ENCODE measurements at regions not wholly inside any gene's neighbourhood (a gene's known extent, or its start where the extent isn't known, plus 50 kb on each side); places are given as distances from the start of the nearest gene placed in this dataset.

DNA sequence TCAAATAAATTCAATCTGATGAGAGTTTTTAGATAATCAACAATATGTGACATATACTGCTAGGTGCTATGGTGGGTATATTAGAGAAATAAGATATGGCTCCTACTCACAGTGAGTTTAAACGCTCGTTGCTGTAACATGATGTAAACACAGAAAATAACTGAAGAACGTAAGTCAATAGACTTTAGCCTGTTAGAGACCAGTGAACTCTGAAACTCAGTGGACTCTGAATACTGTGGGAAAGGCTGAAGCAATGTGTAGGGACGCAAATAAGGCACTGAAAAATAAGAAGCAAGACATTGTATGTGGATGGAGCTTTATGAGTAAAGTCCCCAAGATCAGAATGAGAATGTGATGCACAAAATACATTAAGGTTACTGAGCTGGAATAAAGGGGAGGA is 431.6 kb downstream of the TFAP2B start:
- TF ChIP-seq USF2 (IDR thresholded peaks at IDR 0.05; ENCODE audit: low read depth, low read length) (no peak), USF2 (CRISPR knock-in tag; IDR thresholded peaks at IDR 0.05; ENCODE audit: borderline replicate concordance) (no peak), SALL2 (CRISPR knock-in tag; IDR thresholded peaks at IDR 0.05) (no peak), CTCF (CRISPR knock-in tag; IDR thresholded peaks at IDR 0.05) (no peak), MTA1 (CRISPR knock-in tag; IDR thresholded peaks at IDR 0.05; ENCODE audit: borderline replicate concordance) (no peak), RAD21 (CRISPR knock-in tag; IDR thresholded peaks at IDR 0.05) (no peak), EP300 (IDR thresholded peaks at IDR 0.05; ENCODE audit: low read depth in 2 of 2, low read length in 2 of 2) (no peak), EP300 (CRISPR knock-in tag; IDR thresholded peaks at IDR 0.05; ENCODE audit: borderline replicate concordance) (no peak), NFIC (IDR thresholded peaks at IDR 0.05; ENCODE audit: low read length) (no peak), MEF2D (CRISPR knock-in tag; IDR thresholded peaks at IDR 0.05) (no peak)
- TF ChIP-seq, protein P1, sequence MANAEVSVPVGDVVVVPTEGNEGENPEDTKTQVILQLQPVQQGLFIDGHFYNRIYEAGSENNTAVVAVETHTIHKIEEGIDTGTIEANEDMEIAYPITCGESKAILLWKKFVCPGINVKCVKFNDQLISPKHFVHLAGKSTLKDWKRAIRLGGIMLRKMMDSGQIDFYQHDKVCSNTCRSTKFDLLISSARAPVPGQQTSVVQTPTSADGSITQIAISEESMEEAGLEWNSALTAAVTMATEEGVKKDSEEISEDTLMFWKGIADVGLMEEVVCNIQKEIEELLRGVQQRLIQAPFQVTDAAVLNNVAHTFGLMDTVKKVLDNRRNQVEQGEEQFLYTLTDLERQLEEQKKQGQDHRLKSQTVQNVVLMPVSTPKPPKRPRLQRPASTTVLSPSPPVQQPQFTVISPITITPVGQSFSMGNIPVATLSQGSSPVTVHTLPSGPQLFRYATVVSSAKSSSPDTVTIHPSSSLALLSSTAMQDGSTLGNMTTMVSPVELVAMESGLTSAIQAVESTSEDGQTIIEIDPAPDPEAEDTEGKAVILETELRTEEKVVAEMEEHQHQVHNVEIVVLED (CRISPR knock-in tag; IDR thresholded peaks at IDR 0.05; ENCODE audit: borderline replicate concordance): no peak
- TF ChIP-seq, protein P2, sequence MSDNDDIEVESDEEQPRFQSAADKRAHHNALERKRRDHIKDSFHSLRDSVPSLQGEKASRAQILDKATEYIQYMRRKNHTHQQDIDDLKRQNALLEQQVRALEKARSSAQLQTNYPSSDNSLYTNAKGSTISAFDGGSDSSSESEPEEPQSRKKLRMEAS (IDR thresholded peaks at IDR 0.05): no peak
- TF ChIP-seq, protein P3, sequence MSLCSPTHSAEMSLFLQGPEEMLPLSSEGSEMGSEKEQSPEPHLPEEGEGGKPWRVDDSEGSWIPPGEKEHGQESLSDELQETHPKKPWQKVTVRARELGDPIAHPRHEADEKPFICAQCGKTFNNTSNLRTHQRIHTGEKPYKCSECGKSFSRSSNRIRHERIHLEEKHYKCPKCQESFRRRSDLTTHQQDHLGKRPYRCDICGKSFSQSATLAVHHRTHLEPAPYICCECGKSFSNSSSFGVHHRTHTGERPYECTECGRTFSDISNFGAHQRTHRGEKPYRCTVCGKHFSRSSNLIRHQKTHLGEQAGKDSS (CRISPR knock-in tag; IDR thresholded peaks at IDR 0.05; ENCODE audit: borderline replicate concordance, low read depth): no peak
